SK-N-SH treated with all-trans-retinoic acid at 6 μM for 48 hours (cell line): ENCODE measurements at regions not wholly inside any gene's neighbourhood (a gene's known extent, or its start where the extent isn't known, plus 50 kb on each side); places are given as distances from the start of the nearest gene placed in this dataset.

ENCODE experiments used
- BACH2 ChIP-seq: fragments of 250-450 bp; sonication (Bioruptor Pico); IDR thresholded peaks from 2 replicates; pipeline ENCODE4 v1.9.0; 2021; ENCODE audit warnings: mild to moderate bottlenecking, borderline replicate concordance
- CREB5 ChIP-seq: fragments of 250-450 bp; sonication (Bioruptor Pico); IDR thresholded peaks from 2 replicates; pipeline ENCODE4 v1.5.1; 2020; ENCODE audit warnings: low read depth, mild to moderate bottlenecking, moderate library complexity
- CSRNP3 ChIP-seq: fragments of 250-450 bp; sonication (Bioruptor Pico); IDR thresholded peaks from 2 replicates; pipeline ENCODE4 v1.5.1; 2021; ENCODE audit warnings: mild to moderate bottlenecking, moderate library complexity
- GLIS3 ChIP-seq: fragments of 250-450 bp; sonication (Bioruptor Pico); IDR thresholded peaks from 2 replicates; pipeline ENCODE4 v1.5.0; 2020; ENCODE audit warnings: mild to moderate bottlenecking, moderate library complexity
- ISL1 ChIP-seq: fragments of 250-450 bp; sonication (Bioruptor Pico); IDR thresholded peaks from 2 replicates; pipeline ENCODE4 v2.1.2; 2022; ENCODE audit warnings: mild to moderate bottlenecking, moderate library complexity
- PATZ1 ChIP-seq: fragments of 250-450 bp; sonication (Bioruptor Pico); IDR thresholded peaks from 2 replicates; pipeline ENCODE4 v1.8.0; 2020; ENCODE audit warnings: mild to moderate bottlenecking, moderate library complexity, borderline replicate concordance
- RARB ChIP-seq: fragments of 250-450 bp; sonication (Bioruptor Pico); IDR thresholded peaks from 2 replicates; pipeline ENCODE4 v1.8.0; 2021; ENCODE audit warnings: mild to moderate bottlenecking, moderate library complexity
- TOX ChIP-seq: fragments of 250-450 bp; sonication (Bioruptor Pico); IDR thresholded peaks from 2 replicates; pipeline ENCODE4 v1.8.0; 2021; ENCODE audit warnings: mild to moderate bottlenecking, moderate library complexity, borderline replicate concordance
- ZC3H10 ChIP-seq: fragments of 250-450 bp; sonication (Bioruptor Pico); IDR thresholded peaks from 2 replicates; pipeline ENCODE4 v1.5.1; 2021; ENCODE audit warnings: mild to moderate bottlenecking, moderate library complexity
- ZFP3 ChIP-seq: fragments of 250-450 bp; sonication (Bioruptor Pico); IDR thresholded peaks from 2 replicates; pipeline ENCODE4 v1.5.0; 2020; ENCODE audit warnings: mild to moderate bottlenecking, moderate library complexity
- ZFP30 ChIP-seq: fragments of 450-650 bp; formaldehyde crosslinking; IDR thresholded peaks from 2 replicates; pipeline ENCODE4 v1.5.0; 2022; ENCODE audit warnings: mild to moderate bottlenecking, moderate library complexity
- ZNF565 ChIP-seq: fragments of 450-650 bp; formaldehyde crosslinking; conservative IDR thresholded peaks from 2 replicates; pipeline ENCODE4 v1.5.0; 2020; ENCODE audit warnings: low read depth, mild to moderate bottlenecking, moderate library complexity
- ZNF8 ChIP-seq: fragments of 450-650 bp; formaldehyde crosslinking; IDR thresholded peaks from 2 replicates; pipeline ENCODE4 v1.5.0; 2020; ENCODE audit warnings: mild to moderate bottlenecking, moderate library complexity
- TF ChIP-seq, protein P1 (sequence below): fragments of 250-450 bp; sonication (Bioruptor Pico); IDR thresholded peaks from 2 replicates; pipeline ENCODE4 v1.8.0; 2021; ENCODE audit warnings: low read depth, mild to moderate bottlenecking, moderate library complexity, borderline replicate concordance

GRCh38 chr10:128875956-128876736 is 590.9 kb upstream of the MGMT start:
- no peak for TF ChIP-seq ZNF565
- TF ChIP-seq ZFP30 = no peak
- no peak for TF ChIP-seq CREB5 (CRISPR knock-in tag)
- no peak for TF ChIP-seq CSRNP3 (CRISPR knock-in tag)
- TF ChIP-seq GLIS3 (CRISPR knock-in tag) = no peak
- TF ChIP-seq, protein P1, sequence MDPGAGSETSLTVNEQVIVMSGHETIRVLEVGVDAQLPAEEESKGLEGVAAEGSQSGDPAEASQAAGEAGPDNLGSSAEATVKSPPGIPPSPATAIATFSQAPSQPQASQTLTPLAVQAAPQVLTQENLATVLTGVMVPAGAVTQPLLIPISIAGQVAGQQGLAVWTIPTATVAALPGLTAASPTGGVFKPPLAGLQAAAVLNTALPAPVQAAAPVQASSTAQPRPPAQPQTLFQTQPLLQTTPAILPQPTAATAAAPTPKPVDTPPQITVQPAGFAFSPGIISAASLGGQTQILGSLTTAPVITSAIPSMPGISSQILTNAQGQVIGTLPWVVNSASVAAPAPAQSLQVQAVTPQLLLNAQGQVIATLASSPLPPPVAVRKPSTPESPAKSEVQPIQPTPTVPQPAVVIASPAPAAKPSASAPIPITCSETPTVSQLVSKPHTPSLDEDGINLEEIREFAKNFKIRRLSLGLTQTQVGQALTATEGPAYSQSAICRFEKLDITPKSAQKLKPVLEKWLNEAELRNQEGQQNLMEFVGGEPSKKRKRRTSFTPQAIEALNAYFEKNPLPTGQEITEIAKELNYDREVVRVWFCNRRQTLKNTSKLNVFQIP (CRISPR knock-in tag) = no peak
- no peak for TF ChIP-seq PATZ1 (CRISPR knock-in tag)
- no peak for TF ChIP-seq TOX
- no peak for TF ChIP-seq RARB (CRISPR knock-in tag)
- no peak for TF ChIP-seq BACH2 (CRISPR knock-in tag)
- TF ChIP-seq ZNF8 (CRISPR knock-in tag) = no peak
- TF ChIP-seq ZFP3 (CRISPR knock-in tag) = no peak
- no peak for TF ChIP-seq ZC3H10 (CRISPR knock-in tag)
- no peak for TF ChIP-seq ISL1 (CRISPR knock-in tag)
